B cell (primary cell): ENCODE measurements at regions not wholly inside any gene's neighbourhood (a gene's known extent, or its start where the extent isn't known, plus 50 kb on each side); places are given as distances from the start of the nearest gene placed in this dataset.

ENCODE experiments used
- ATAC-seq: fragments of 200-7000 bp; cut with Tn5 transposase; one replicate; pipeline ENCODE4 v1.10.0; 2021; ENCODE audit warnings: low read depth, mild to moderate bottlenecking, moderate number of reproducible peaks, moderate library complexity
- CTCF ChIA-PET: fragments of 350-600 bp; sonication (Branson Sonifier 250); formaldehyde crosslinking; loops from one replicate; lab custom pipeline; 2021; ENCODE audit warnings: antibody characterized with exemption, inconsistent platforms; lab: Charles Lee
- POLR2A ChIA-PET: fragments of 350-600 bp; sonication (Branson Sonifier 250); formaldehyde crosslinking; loops from one replicate; lab custom pipeline; 2021; ENCODE audit warnings: antibody characterized with exemption; lab: Charles Lee
- DNase-seq: peaks from one replicate; pipeline ENCODE4 v3.0.0; 2013
- H2AFZ ChIP-seq: 2 replicates; pipeline ENCODE4 v1.6.1; 2012; ENCODE audit warnings: mild to moderate bottlenecking, low read depth, low read length; ENCODE audit not compliant: insufficient read depth, poor library complexity, severe bottlenecking
- H3K27ac ChIP-seq, 2 donors: 1 replicate in 1 of 2; 2 replicates in 1 of 2; pipeline ENCODE4 v1.5.1; 2012 to 2013; ENCODE audit warnings: low read length in 2 of 2, mild to moderate bottlenecking in 2 of 2, moderate library complexity in 1 of 2
- H3K27me3 ChIP-seq, 4 experiments: fragments of 200-600 bp in 1 of 4; sonication (generic) in 1 of 4; replicated peaks in 1 of 4; 1 replicate in 2 of 4; 2 replicates in 2 of 4; pipeline versions ENCODE4 v1.6.1 to v1.7.0; 2013 to 2016; ENCODE audit warnings: low read length in 3 of 4, mild to moderate bottlenecking in 2 of 4, mixed read lengths in 1 of 4, moderate library complexity in 1 of 4; ENCODE audit not compliant: insufficient read depth in 4 of 4, control insufficient read depth in 3 of 4; ENCODE audit errors: control extremely low read depth in 1 of 4
- H3K36me3 ChIP-seq, 2 experiments: replicated peaks in 1 of 2; 1 replicate in 1 of 2; 2 replicates in 1 of 2; pipeline versions ENCODE4 v1.6.1 to v1.7.1; 2013; ENCODE audit warnings: low read length in 1 of 2; ENCODE audit not compliant: insufficient read depth in 2 of 2, control insufficient read depth in 1 of 2; ENCODE audit errors: control extremely low read depth in 1 of 2, extremely low read depth in 1 of 2
- H3K4me1 ChIP-seq, 2 donors: fragments of 200-600 bp in 1 of 2; sonication (generic) in 1 of 2; 1 replicate in 1 of 2; 2 replicates in 1 of 2; pipeline versions ENCODE4 v1.5.1 to v1.6.1; 2013 to 2017; ENCODE audit warnings: low read length in 2 of 2; ENCODE audit not compliant: control insufficient read depth in 2 of 2, insufficient read depth in 2 of 2
- H3K4me2 ChIP-seq: replicated peaks from 2 replicates; pipeline ENCODE3; 2012; ENCODE audit warnings: mild to moderate bottlenecking, low read depth, low read length; ENCODE audit not compliant: poor library complexity, severe bottlenecking
- H3K4me3 ChIP-seq, 5 experiments: fragments of 200-600 bp in 1 of 5; sonication (generic) in 1 of 5; 1 replicate in 3 of 5; 2 replicates in 2 of 5; pipeline versions ENCODE4 v1.5.1 to v1.7.0; 2011 to 2016; ENCODE audit warnings: low read length in 4 of 5, mild to moderate bottlenecking in 4 of 5, low read depth in 2 of 5, control low read depth in 1 of 5, moderate library complexity in 1 of 5; ENCODE audit not compliant: insufficient read depth in 1 of 5; ENCODE audit errors: control extremely low read depth in 1 of 5, extremely low read depth in 1 of 5
- H3K79me2 ChIP-seq: fragments of 200-600 bp; sonication (generic); one replicate; pipeline ENCODE4 v1.6.0; 2016; ENCODE audit warnings: low read length; ENCODE audit not compliant: control insufficient read depth, insufficient read depth
- H3K9ac ChIP-seq: fragments of 200-600 bp; sonication (generic); 2 replicates; pipeline ENCODE4 v1.6.1; 2017; ENCODE audit warnings: mild to moderate bottlenecking, low read length, moderate library complexity
- H3K9me3 ChIP-seq, 3 donors: one replicate each; pipeline versions ENCODE4 v1.6.1 to v1.7.1; 2013; ENCODE audit warnings: low read length in 2 of 3; ENCODE audit not compliant: control insufficient read depth in 2 of 3, insufficient read depth in 1 of 3; ENCODE audit errors: control extremely low read depth in 1 of 3
- H4K20me1 ChIP-seq: 2 replicates; pipeline ENCODE4 v1.6.0; 2012; ENCODE audit warnings: mild to moderate bottlenecking, low read length; ENCODE audit not compliant: insufficient read depth, control insufficient read depth, poor library complexity, severe bottlenecking
- H3K27ac Mint-ChIP-seq: one replicate; pipeline ENCODE4 v1.8.0; 2021; ENCODE audit warnings: mixed read lengths
- H3K27me3 Mint-ChIP-seq: one replicate; pipeline ENCODE4 v1.8.0; 2021; ENCODE audit warnings: mixed read lengths
- H3K4me1 Mint-ChIP-seq: one replicate; pipeline ENCODE4 v1.8.0; 2021; ENCODE audit warnings: mixed read lengths
- H3K4me3 Mint-ChIP-seq: one replicate; pipeline ENCODE4 v1.8.0; 2021; ENCODE audit warnings: mixed read lengths
- H3K9me3 Mint-ChIP-seq: one replicate; pipeline ENCODE4 v1.8.0; 2022; ENCODE audit warnings: mixed read lengths; ENCODE audit not compliant: insufficient read depth
- EZH2 ChIP-seq: IDR thresholded peaks from 2 replicates; pipeline ENCODE4 v1.6.1; 2012; ENCODE audit warnings: borderline replicate concordance, low read depth, mild to moderate bottlenecking, moderate library complexity, low read length; ENCODE audit not compliant: insufficient read depth, poor library complexity, severe bottlenecking
- WGBS: methylation state at CpG from one replicate; pipeline ENCODE4 v1.1.5; 2013; ENCODE audit warnings: missing lambda C conversion rate; ENCODE audit not compliant: insufficient coverage; 5-methylcytosine and 5-hydroxymethylcytosine counted together
- intact Hi-C: fragments of 100-400 bp; cut with micrococcal nuclease; formaldehyde crosslinking; loops from one replicate; pipeline ENCODE4 v1.10.0; 2022
- TF ChIP-seq, protein P1 (sequence below): fragments of 200-600 bp; IDR thresholded peaks from one replicate; pipeline ENCODE4 v1.8.0; 2022; ENCODE audit warnings: antibody characterized with exemption, mild to moderate bottlenecking

- H2AFZ ChIP-seq: no peak overlapping the region
- peaks cover 0 to 4% of the 10 kb centered on the region in 2 donors for H3K4me1 ChIP-seq
- no peak overlapping the region for H3K9ac ChIP-seq
- no peaks in the 10 kb centered on the region for H3K79me2 ChIP-seq
- H3K27ac Mint-ChIP-seq: no peak overlapping the region
- no peaks in the 10 kb centered on the region for H3K27me3 ChIP-seq
- DNase-seq: no peak
- ATAC-seq: no peak
- no peak overlapping the region for H3K27ac ChIP-seq
- TF ChIP-seq, protein P1, sequence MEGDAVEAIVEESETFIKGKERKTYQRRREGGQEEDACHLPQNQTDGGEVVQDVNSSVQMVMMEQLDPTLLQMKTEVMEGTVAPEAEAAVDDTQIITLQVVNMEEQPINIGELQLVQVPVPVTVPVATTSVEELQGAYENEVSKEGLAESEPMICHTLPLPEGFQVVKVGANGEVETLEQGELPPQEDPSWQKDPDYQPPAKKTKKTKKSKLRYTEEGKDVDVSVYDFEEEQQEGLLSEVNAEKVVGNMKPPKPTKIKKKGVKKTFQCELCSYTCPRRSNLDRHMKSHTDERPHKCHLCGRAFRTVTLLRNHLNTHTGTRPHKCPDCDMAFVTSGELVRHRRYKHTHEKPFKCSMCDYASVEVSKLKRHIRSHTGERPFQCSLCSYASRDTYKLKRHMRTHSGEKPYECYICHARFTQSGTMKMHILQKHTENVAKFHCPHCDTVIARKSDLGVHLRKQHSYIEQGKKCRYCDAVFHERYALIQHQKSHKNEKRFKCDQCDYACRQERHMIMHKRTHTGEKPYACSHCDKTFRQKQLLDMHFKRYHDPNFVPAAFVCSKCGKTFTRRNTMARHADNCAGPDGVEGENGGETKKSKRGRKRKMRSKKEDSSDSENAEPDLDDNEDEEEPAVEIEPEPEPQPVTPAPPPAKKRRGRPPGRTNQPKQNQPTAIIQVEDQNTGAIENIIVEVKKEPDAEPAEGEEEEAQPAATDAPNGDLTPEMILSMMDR: no peak
- TF ChIP-seq EZH2: no peak
- CTCF ChIA-PET: interaction anchor here (0.9 kb wide), 1 partner anchor 12 kb away, joined by 3 read pairs; no protein-coding TSS in a partner anchor
- H3K9me3 Mint-ChIP-seq: no peaks in the 10 kb centered on the region
- intact Hi-C loops: no loop called here
- H3K4me3 Mint-ChIP-seq: no peak overlapping the region
- H3K36me3 ChIP-seq: no peaks in the 10 kb centered on the region
- 100% methylated on average over 1 of the region's 7 CpGs for WGBS
- peaks cover 0 to 4% (median 0%) of the 10 kb centered on the region in 3 donors for H3K9me3 ChIP-seq
- no peaks in the 10 kb centered on the region for H4K20me1 ChIP-seq
- POLR2A ChIA-PET: no interaction called here
- no peak overlapping the region for H3K4me3 ChIP-seq
- H3K4me2 ChIP-seq: no peak overlapping the region
- H3K27me3 Mint-ChIP-seq: no peaks in the 10 kb centered on the region
- peaks cover 11% of the 10 kb centered on the region for H3K4me1 Mint-ChIP-seq
These were observed 240.8 kb upstream of the FGGY start for GRCh38 chr1:59055908-59056719.

GRCh38 chr1:59057211-59057694 lies 239.6 kb upstream of the FGGY start:
- Histone ChIP-seq H3K79me2 (no peaks in the 10 kb centered on the region), H3K36me3 (no peaks in the 10 kb centered on the region), H3K9me3 (peaks cover 0 to 4% (median 0%) of the 10 kb centered on the region in 3 donors), H3K27me3 (no peaks in the 10 kb centered on the region), H3K4me2 (no peak overlapping the region), H3K9ac (no peak overlapping the region), H3K27ac (no peak overlapping the region), H3K4me1 (peaks cover 7 to 10% of the 10 kb centered on the region in 2 donors), H2AFZ (no peak overlapping the region), H3K4me3 (no peak overlapping the region), H4K20me1 (no peaks in the 10 kb centered on the region)
- H3K4me3 Mint-ChIP-seq: no peak overlapping the region
- H3K9me3 Mint-ChIP-seq: no peaks in the 10 kb centered on the region
- intact Hi-C loops: no loop called here
- TF ChIP-seq, protein P1: no peak
- TF ChIP-seq EZH2: no peak
- ChIA-PET CTCF (no interaction called here), POLR2A (no interaction called here)
- peaks cover 19% of the 10 kb centered on the region for H3K4me1 Mint-ChIP-seq
- DNase-seq (peak; percentile 27), ATAC-seq (no peak)
- H3K27me3 Mint-ChIP-seq: no peaks in the 10 kb centered on the region
- no peak overlapping the region for H3K27ac Mint-ChIP-seq
- 83% methylated on average over 4 of the region's 6 CpGs for WGBS
